HCT116 (cell line): ENCODE measurements at regions not wholly inside any gene's neighbourhood (a gene's known extent, or its start where the extent isn't known, plus 50 kb on each side); places are given as distances from the start of the nearest gene placed in this dataset.

Source experiments
- ATAC-seq: fragments of 200-7000 bp; cut with Tn5 transposase; 2 replicates; pipeline ENCODE4 v1.9.1; 2020; ENCODE audit warnings: mild to moderate bottlenecking, moderate library complexity
- BruUV-seq: library from RNA; stranded (reverse); fragments of 400-500 nt; replicated peaks from 2 replicates; lab custom pipeline; 2021; lab: Mats Ljungman, UMichigan
- CTCF ChIA-PET: fragments of 300-600 bp; sonication (Branson Sonifier 250); formaldehyde crosslinking; loops from one replicate; lab custom pipeline; 2021; ENCODE audit warnings: antibody characterized with exemption; lab: Charles Lee
- POLR2A ChIA-PET: fragments of 300-600, 350-600 bp; sonication (Branson Sonifier 250); formaldehyde crosslinking; loops from one replicate; lab custom pipeline; 2021; ENCODE audit warnings: antibody characterized with exemption; lab: Charles Lee
- RAD21 ChIA-PET, 2 experiments: fragments of 300-600 bp; sonication (Branson Sonifier 250); formaldehyde crosslinking; loops; one replicate each; lab custom pipeline; 2023; ENCODE audit warnings: low total read pairs in 2 of 2; ENCODE audit not compliant: uncharacterized antibody in 2 of 2, unreplicated experiment in 2 of 2, low non-redundant PET in 1 of 2; lab: Charles Lee
- DNase-seq: peaks from one replicate; pipeline ENCODE4 v3.0.0-alpha.2; 2010; ENCODE audit warnings: low read depth, low spot score
- H2AFZ ChIP-seq: fragments of 200-600 bp; shearing (Covaris generic), sonication (generic); 2 replicates; pipeline ENCODE4 v1.6.1; 2017; ENCODE audit warnings: low read depth, mixed run types, mixed read lengths, antibody characterized with exemption, low read length; ENCODE audit not compliant: poor library complexity, severe bottlenecking
- H3K27ac ChIP-seq: 2 replicates; pipeline ENCODE4 v1.5.1; 2012; ENCODE audit warnings: low read depth, low read length
- H3K27me3 ChIP-seq: fragments of 200-600 bp; sonication (generic); 2 replicates; pipeline ENCODE4 v1.6.1; 2016; ENCODE audit warnings: mixed run types, low read length, mixed read lengths; ENCODE audit not compliant: insufficient read depth
- H3K36me3 ChIP-seq, 2 experiments: fragments of 200-500 bp in 1 of 2; fragments of 200-600 bp in 1 of 2; sonication (Bioruptor generic) in 1 of 2; sonication (generic) in 1 of 2; 2 replicates each; pipeline versions ENCODE4 v1.5.1 to v1.6.1; 2014 to 2016; ENCODE audit warnings: low read length in 2 of 2, inconsistent platforms in 1 of 2, mixed read lengths in 1 of 2, mixed run types in 1 of 2; ENCODE audit not compliant: insufficient read depth in 2 of 2, control insufficient read depth in 1 of 2
- H3K4me1 ChIP-seq, 2 experiments: fragments of 200-600 bp in 1 of 2; sonication (generic) in 1 of 2; 2 replicates each; pipeline versions ENCODE4 v1.5.1 to v1.6.1; 2012 to 2017; ENCODE audit warnings: low read length in 2 of 2, inconsistent platforms in 1 of 2, mild to moderate bottlenecking in 1 of 2, mixed read lengths in 1 of 2, mixed run types in 1 of 2, moderate library complexity in 1 of 2; ENCODE audit not compliant: insufficient read depth in 2 of 2, control insufficient read depth in 1 of 2
- H3K4me2 ChIP-seq: fragments of 200-600 bp; sonication (generic); 2 replicates; pipeline ENCODE4 v1.6.1; 2017; ENCODE audit warnings: mixed run types, low read length, mixed read lengths
- H3K4me3 ChIP-seq, 2 experiments: fragments of 200-600 bp in 1 of 2; sonication (generic) in 1 of 2; replicated peaks in 1 of 2; 2 replicates each; pipeline ENCODE4 v1.5.1; 2011 to 2016; ENCODE audit warnings: low read length in 2 of 2, control low read depth in 1 of 2, low read depth in 1 of 2, mild to moderate bottlenecking in 1 of 2, mixed read lengths in 1 of 2, mixed run types in 1 of 2
- H3K79me2 ChIP-seq: fragments of 200-600 bp; sonication (generic); 2 replicates; pipeline ENCODE4 v1.6.1; 2017; ENCODE audit warnings: mild to moderate bottlenecking, mixed run types, low read length, moderate library complexity, mixed read lengths; ENCODE audit not compliant: insufficient read depth
- H3K9ac ChIP-seq: fragments of 200-600 bp; sonication (generic); 2 replicates; pipeline ENCODE4 v1.6.1; 2016; ENCODE audit warnings: low read length, mixed read lengths
- H3K9me2 ChIP-seq: fragments of 200-600 bp; sonication (generic), shearing (Covaris generic); 2 replicates; pipeline ENCODE4 v1.6.1; 2017; ENCODE audit warnings: mixed run types, mild to moderate bottlenecking, moderate library complexity; ENCODE audit not compliant: insufficient read depth
- H3K9me3 ChIP-seq, 2 experiments: fragments of 200-500 bp in 1 of 2; fragments of 200-600 bp in 1 of 2; sonication (Bioruptor generic) in 1 of 2; sonication (generic) in 1 of 2; 2 replicates each; pipeline ENCODE4 v1.6.1; 2014 to 2017; ENCODE audit warnings: low read length in 2 of 2, mixed read lengths in 2 of 2, inconsistent platforms in 1 of 2, low read depth in 1 of 2, mild to moderate bottlenecking in 1 of 2, mixed run types in 1 of 2, moderate library complexity in 1 of 2; ENCODE audit not compliant: control insufficient read depth in 1 of 2, insufficient read depth in 1 of 2
- H4K20me1 ChIP-seq: fragments of 200-600 bp; sonication (generic), shearing (Covaris generic); 2 replicates; pipeline ENCODE4 v1.6.1; 2017; ENCODE audit warnings: mixed run types, mild to moderate bottlenecking, moderate library complexity; ENCODE audit not compliant: insufficient read depth
- CBX3 ChIP-seq: IDR thresholded peaks from 2 replicates; pipeline ENCODE4 v1.6.1; 2012; ENCODE audit warnings: low read depth
- EGR1 ChIP-seq: IDR thresholded peaks from 2 replicates; pipeline ENCODE4 v1.6.1; 2012; ENCODE audit warnings: low read depth
- ELF1 ChIP-seq: IDR thresholded peaks from 2 replicates; pipeline ENCODE4 v1.6.1; 2012; ENCODE audit warnings: low read depth, borderline replicate concordance
- EZH2phosphoT487 ChIP-seq: fragments of 200-600 bp; IDR thresholded peaks from 2 replicates; pipeline ENCODE4 v1.6.1; 2018; ENCODE audit warnings: antibody characterized with exemption, borderline replicate concordance
- FOSL1 ChIP-seq: IDR thresholded peaks from 2 replicates; pipeline ENCODE4 v1.6.1; 2012; ENCODE audit warnings: low read depth
- POLR2AphosphoS5 ChIP-seq: IDR thresholded peaks from 2 replicates; pipeline ENCODE4 v1.6.1; 2011; ENCODE audit warnings: mild to moderate bottlenecking, low read depth, low read length, moderate library complexity
- SIN3A ChIP-seq: IDR thresholded peaks from 2 replicates; pipeline ENCODE4 v1.6.1; 2012; ENCODE audit warnings: low read depth
- TCF7L2 ChIP-seq: IDR thresholded peaks from 2 replicates; pipeline ENCODE4 v1.7.0; 2011; ENCODE audit warnings: borderline replicate concordance, inconsistent platforms; ENCODE audit not compliant: insufficient read depth, insufficient read length; ENCODE audit errors: extremely low read depth
- YY1 ChIP-seq: IDR thresholded peaks from 2 replicates; pipeline ENCODE4 v1.6.1; 2011; ENCODE audit warnings: low read length, low read depth, moderate library complexity, mild to moderate bottlenecking; ENCODE audit not compliant: insufficient replicate concordance; ENCODE audit errors: extremely low read depth
- ZFX ChIP-seq: fragments of 450-650 bp; IDR thresholded peaks from 2 replicates; pipeline ENCODE4 v1.6.1; 2017
- ZNF274 ChIP-seq: fragments of 200-500 bp; sonication (Bioruptor generic); IDR thresholded peaks from 2 replicates; pipeline ENCODE4 v1.6.1; 2014; ENCODE audit warnings: mild to moderate bottlenecking, low read depth, low read length, inconsistent platforms
- intact Hi-C: fragments of 100-400 bp; cut with micrococcal nuclease; formaldehyde crosslinking; loops from 2 replicates; pipeline ENCODE4 v1.10.0; 2022
- TF ChIP-seq, protein P1 (sequence below): IDR thresholded peaks from 2 replicates; pipeline ENCODE4 v1.6.1; 2011; ENCODE audit warnings: mild to moderate bottlenecking, low read length, moderate library complexity; ENCODE audit not compliant: insufficient replicate concordance; ENCODE audit errors: extremely low read depth
- TF ChIP-seq, protein P2 (sequence below): IDR thresholded peaks from 2 replicates; pipeline ENCODE4 v1.6.1; 2012

DNA sequence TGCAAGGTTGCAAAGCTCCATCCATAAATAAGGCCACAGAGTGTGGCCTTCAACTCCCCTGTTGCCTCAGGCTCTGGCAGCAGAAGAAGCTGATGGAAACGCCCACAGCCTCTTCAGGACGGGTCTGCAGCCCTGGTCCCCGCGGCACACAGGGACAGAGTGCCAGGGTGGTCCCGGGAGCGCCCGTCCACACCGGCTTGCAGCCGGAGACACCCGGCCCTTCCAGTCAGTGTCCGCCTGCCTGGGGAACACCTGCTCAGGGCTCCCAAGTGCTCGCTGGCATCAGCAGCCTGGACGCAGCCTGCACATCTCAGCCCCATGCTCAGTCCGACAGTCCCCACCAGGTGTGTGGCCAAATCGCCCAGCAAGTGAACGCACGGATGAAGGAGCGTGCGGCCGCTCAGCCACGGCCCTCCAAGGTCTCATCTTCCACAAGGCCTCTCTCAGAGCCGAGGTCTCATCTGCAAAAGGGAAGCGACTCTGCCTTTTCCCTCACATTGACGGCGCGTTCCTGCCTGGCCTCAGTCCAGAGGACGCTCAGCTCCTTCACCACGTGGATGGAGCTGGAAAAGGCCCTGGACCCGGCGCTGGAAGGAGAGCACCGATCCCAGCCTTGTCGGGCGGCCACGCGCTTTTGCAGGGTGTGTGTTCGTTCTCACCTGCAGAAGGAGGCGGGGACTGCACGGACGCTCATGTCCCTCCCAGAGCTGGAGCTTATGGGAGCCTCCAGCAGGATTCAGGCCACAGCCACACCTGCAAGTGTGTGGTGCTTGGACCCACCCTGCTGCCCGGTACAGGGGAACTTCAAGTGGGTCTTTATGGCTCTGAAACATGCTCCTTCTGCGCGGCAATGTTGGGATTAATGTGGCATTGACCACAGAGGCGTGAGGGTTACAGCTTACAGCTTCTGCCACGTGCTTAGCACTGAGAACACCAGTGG lies 180.4 kb downstream of the DLL1 start:
- BruUV-seq: no TSS peak
- ChIA-PET POLR2A (no interaction called here), CTCF (no interaction called here), RAD21 (no interaction called here)
- Histone ChIP-seq H3K4me2 (no peak overlapping the region), H3K79me2 (no peaks in the 10 kb centered on the region), H3K4me1 (no peaks in the 10 kb centered on the region), H3K27ac (no peak overlapping the region), H3K9me3 (no peaks in the 10 kb centered on the region), H3K27me3 (0 out of 2 replicates have a peak, but pooled peaks cover 3% of the 10 kb centered on the region)
- TF ChIP-seq FOSL1 (no peak), ZNF274 (no peak), ELF1 (no peak), EZH2phosphoT487 (no peak), TCF7L2 (no peak), SIN3A (no peak), YY1 (no peak), CBX3 (no peak)
- TF ChIP-seq, all 23 proteins: peak for 0
- DNase-seq: no peak
- H3K4me3 ChIP-seq: no peak overlapping the region
- intact Hi-C loops: no loop called here
- no peak overlapping the region for H2AFZ ChIP-seq
- no peaks in the 10 kb centered on the region for H3K36me3 ChIP-seq
- H4K20me1 ChIP-seq: no peaks in the 10 kb centered on the region
- no peak overlapping the region for H3K9ac ChIP-seq
- ATAC-seq: no peak
- no peaks in the 10 kb centered on the region for H3K9me2 ChIP-seq

DNA sequence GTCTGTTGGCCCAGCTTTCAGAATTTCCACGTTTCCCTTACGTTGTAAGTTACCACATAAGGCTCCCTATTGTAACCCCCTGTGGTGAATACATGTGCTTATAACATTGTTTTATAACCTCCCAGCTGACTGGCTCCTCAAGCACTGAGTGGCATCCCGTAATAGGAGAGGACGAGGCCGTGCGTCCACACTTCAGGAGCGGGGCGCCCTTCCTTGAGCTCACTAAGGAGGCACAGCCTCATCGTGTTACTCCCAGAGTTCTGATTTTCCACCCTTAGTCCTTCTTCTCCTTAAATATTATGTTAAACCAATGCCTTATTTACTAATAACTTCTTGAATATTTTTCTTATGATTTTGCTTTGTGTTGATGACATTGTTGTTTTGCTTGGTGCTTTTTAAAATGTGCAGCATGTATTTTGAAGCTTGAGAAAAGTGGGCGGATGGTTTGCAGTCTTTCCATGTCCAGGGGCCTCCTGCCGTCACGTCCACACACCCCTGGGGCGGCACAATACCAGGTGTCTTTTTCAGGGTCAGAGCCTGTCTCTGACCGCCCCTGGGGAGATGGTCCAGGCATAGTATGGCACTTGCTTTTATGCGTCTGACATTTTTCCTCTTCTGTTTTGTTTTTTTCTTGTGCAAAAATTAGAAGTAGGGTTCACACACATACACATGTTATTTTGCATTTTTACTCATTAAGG lies 181.8 kb downstream of the DLL1 start:
- intact Hi-C loops: no loop called here

More for the DNA sequence above, 181.8 kb downstream of the DLL1 start:
- Histone ChIP-seq H3K4me1 (no peaks in the 10 kb centered on the region), H3K9ac (no peak overlapping the region), H3K4me3 (no peak overlapping the region), H3K36me3 (no peaks in the 10 kb centered on the region)
- TF ChIP-seq, protein P1, sequence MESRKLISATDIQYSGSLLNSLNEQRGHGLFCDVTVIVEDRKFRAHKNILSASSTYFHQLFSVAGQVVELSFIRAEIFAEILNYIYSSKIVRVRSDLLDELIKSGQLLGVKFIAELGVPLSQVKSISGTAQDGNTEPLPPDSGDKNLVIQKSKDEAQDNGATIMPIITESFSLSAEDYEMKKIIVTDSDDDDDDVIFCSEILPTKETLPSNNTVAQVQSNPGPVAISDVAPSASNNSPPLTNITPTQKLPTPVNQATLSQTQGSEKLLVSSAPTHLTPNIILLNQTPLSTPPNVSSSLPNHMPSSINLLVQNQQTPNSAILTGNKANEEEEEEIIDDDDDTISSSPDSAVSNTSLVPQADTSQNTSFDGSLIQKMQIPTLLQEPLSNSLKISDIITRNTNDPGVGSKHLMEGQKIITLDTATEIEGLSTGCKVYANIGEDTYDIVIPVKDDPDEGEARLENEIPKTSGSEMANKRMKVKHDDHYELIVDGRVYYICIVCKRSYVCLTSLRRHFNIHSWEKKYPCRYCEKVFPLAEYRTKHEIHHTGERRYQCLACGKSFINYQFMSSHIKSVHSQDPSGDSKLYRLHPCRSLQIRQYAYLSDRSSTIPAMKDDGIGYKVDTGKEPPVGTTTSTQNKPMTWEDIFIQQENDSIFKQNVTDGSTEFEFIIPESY: no peak
- no peak for TF ChIP-seq CBX3
- no peak for TF ChIP-seq ZFX
- TF ChIP-seq POLR2AphosphoS5: no peak
- TF ChIP-seq, protein P2, sequence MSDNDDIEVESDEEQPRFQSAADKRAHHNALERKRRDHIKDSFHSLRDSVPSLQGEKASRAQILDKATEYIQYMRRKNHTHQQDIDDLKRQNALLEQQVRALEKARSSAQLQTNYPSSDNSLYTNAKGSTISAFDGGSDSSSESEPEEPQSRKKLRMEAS: no peak
- no peak for TF ChIP-seq EGR1
- TF ChIP-seq ZNF274: no peak
- TF ChIP-seq YY1: no peak
- TF ChIP-seq, all 23 proteins: peak for 0
- ChIA-PET POLR2A (no interaction called here), RAD21 (no interaction called here), CTCF (no interaction called here)
- Histone ChIP-seq H4K20me1 (no peaks in the 10 kb centered on the region), H3K27ac (no peak overlapping the region), H3K27me3 (0 out of 2 replicates have a peak, but pooled peaks cover 3% of the 10 kb centered on the region), H3K4me2 (no peak overlapping the region), H2AFZ (no peak overlapping the region), H3K9me2 (no peaks in the 10 kb centered on the region), H3K79me2 (no peaks in the 10 kb centered on the region), H3K9me3 (no peaks in the 10 kb centered on the region)
- no peak for DNase-seq
- BruUV-seq: no TSS peak
- ATAC-seq: no peak
